Neural cell (in vitro differentiated cells): ENCODE measurements at regions not wholly inside any gene's neighbourhood (a gene's known extent, or its start where the extent isn't known, plus 50 kb on each side); places are given as distances from the start of the nearest gene placed in this dataset.

Source experiments
- H2AFZ ChIP-seq: fragments of 200-600, 300-800 bp; sonication (generic), shearing (Covaris generic); 2 replicates; pipeline ENCODE4 v1.6.0; 2014; ENCODE audit warnings: low read depth, mild to moderate bottlenecking, antibody characterized with exemption, low read length, moderate library complexity
- H3F3A ChIP-seq: fragments of 200-600 bp; shearing (Covaris generic); 2 replicates; pipeline ENCODE4 v1.6.1; 2016; ENCODE audit warnings: mild to moderate bottlenecking, moderate library complexity, mixed read lengths, antibody characterized with exemption, low read length; ENCODE audit not compliant: insufficient read depth, poor library complexity, severe bottlenecking
- H3K27ac ChIP-seq: fragments of 200-600, 300-800 bp; sonication (generic), shearing (Covaris generic); 2 replicates; pipeline ENCODE4 v1.5.1; 2014; ENCODE audit warnings: mild to moderate bottlenecking, low read length, moderate library complexity
- H3K27me3 ChIP-seq: fragments of 300-800, 200-600 bp; sonication (generic), shearing (Covaris generic); 2 replicates; pipeline ENCODE4 v1.6.0; 2014; ENCODE audit warnings: mild to moderate bottlenecking, low read depth, low read length, moderate library complexity; ENCODE audit not compliant: insufficient read depth
- H3K36me3 ChIP-seq: fragments of 300-800, 200-600 bp; sonication (generic), shearing (Covaris generic); 2 replicates; pipeline ENCODE4 v1.5.1; 2014; ENCODE audit warnings: mild to moderate bottlenecking, antibody characterized with exemption, low read length, moderate library complexity; ENCODE audit not compliant: insufficient read depth
- H3K4me2 ChIP-seq: fragments of 300-800, 200-600 bp; sonication (generic), shearing (Covaris generic); 2 replicates; pipeline ENCODE4 v1.6.0; 2014; ENCODE audit warnings: mild to moderate bottlenecking, low read length
- H3K4me3 ChIP-seq: fragments of 300-800, 200-600 bp; sonication (generic), shearing (Covaris generic); 2 replicates; pipeline ENCODE4 v1.5.1; 2014; ENCODE audit warnings: mild to moderate bottlenecking, low read length, moderate library complexity
- H3K79me2 ChIP-seq: fragments of 200-600 bp; shearing (Covaris generic); replicated peaks from 2 replicates; pipeline ENCODE4 v1.6.0; 2014; ENCODE audit warnings: mild to moderate bottlenecking, low read length, moderate library complexity; ENCODE audit not compliant: insufficient read depth
- H3K9ac ChIP-seq: fragments of 300-800, 200-600 bp; sonication (generic), shearing (Covaris generic); 2 replicates; pipeline ENCODE4 v1.6.1; 2016; ENCODE audit warnings: mild to moderate bottlenecking, low read length, mixed read lengths
- H3K9me2 ChIP-seq: fragments of 200-600 bp; shearing (Covaris generic); 2 replicates; pipeline ENCODE4 v1.6.1; 2016; ENCODE audit warnings: mild to moderate bottlenecking, low read length, mixed read lengths; ENCODE audit not compliant: insufficient read depth
- H3K9me3 ChIP-seq: fragments of 200-600, 300-800 bp; sonication (generic), shearing (Covaris generic); 2 replicates; pipeline ENCODE4 v1.6.1; 2016; ENCODE audit warnings: mild to moderate bottlenecking, mixed run types, low read length, moderate library complexity, mixed read lengths
- H4K20me1 ChIP-seq: fragments of 200-600 bp; shearing (Covaris generic); 2 replicates; pipeline ENCODE4 v1.6.1; 2016; ENCODE audit warnings: mild to moderate bottlenecking, mixed run types; ENCODE audit not compliant: insufficient read depth
- EP300 ChIP-seq: fragments of 450-650 bp; conservative IDR thresholded peaks from 2 replicates; pipeline ENCODE4 v1.6.1; 2014; ENCODE audit warnings: antibody characterized with exemption, mild to moderate bottlenecking, moderate library complexity; ENCODE audit not compliant: poor library complexity, severe bottlenecking
- EZH2 ChIP-seq: fragments of 200-600, 300-800 bp; shearing (Covaris generic), sonication (generic); IDR thresholded peaks from 2 replicates; pipeline ENCODE4 v1.6.1; 2014; ENCODE audit warnings: antibody characterized with exemption, low read length, borderline replicate concordance, mild to moderate bottlenecking; ENCODE audit not compliant: insufficient read depth, poor library complexity, severe bottlenecking
- MXI1 ChIP-seq: fragments of 450-650 bp; conservative IDR thresholded peaks from 2 replicates; pipeline ENCODE4 v1.6.1; 2014; ENCODE audit warnings: antibody characterized with exemption, mild to moderate bottlenecking; ENCODE audit not compliant: poor library complexity, severe bottlenecking
- POLR2AphosphoS5 ChIP-seq: IDR thresholded peaks from 2 replicates; pipeline ENCODE4 v1.6.1; 2012
- RAD21 ChIP-seq: fragments of 450-650 bp; conservative IDR thresholded peaks from 2 replicates; pipeline ENCODE4 v1.6.1; 2014; ENCODE audit warnings: antibody characterized with exemption, mild to moderate bottlenecking, moderate library complexity
- REST ChIP-seq: IDR thresholded peaks from 2 replicates; pipeline ENCODE4 v1.6.1; 2012; ENCODE audit warnings: borderline replicate concordance
- SMC3 ChIP-seq: fragments of 450-650 bp; conservative IDR thresholded peaks from 2 replicates; pipeline ENCODE4 v1.6.1; 2014; ENCODE audit warnings: antibody characterized with exemption, mild to moderate bottlenecking, moderate library complexity; ENCODE audit not compliant: poor library complexity
- TAF1 ChIP-seq: IDR thresholded peaks from 2 replicates; pipeline ENCODE4 v1.6.1; 2012; ENCODE audit warnings: low read depth
- TF ChIP-seq, protein P1 (sequence below): fragments of 450-650 bp; IDR thresholded peaks from 2 replicates; pipeline ENCODE4 v1.5.1; 2014; ENCODE audit warnings: antibody characterized with exemption, mild to moderate bottlenecking, moderate library complexity; ENCODE audit not compliant: poor library complexity, severe bottlenecking

- H2AFZ ChIP-seq: no peak overlapping the region
- no peaks in the 10 kb centered on the region for H3K9me3 ChIP-seq
- no peaks in the 10 kb centered on the region for H3K27me3 ChIP-seq
- TF ChIP-seq MXI1 (no peak), RAD21 (no peak), POLR2AphosphoS5 (no peak), EP300 (no peak)
- H3K36me3 ChIP-seq: no peaks in the 10 kb centered on the region
- H3K4me3 ChIP-seq: no peak overlapping the region
- no peaks in the 10 kb centered on the region for H4K20me1 ChIP-seq
- no peak overlapping the region for H3K27ac ChIP-seq
- H3K4me2 ChIP-seq: no peak overlapping the region
- no peak overlapping the region for H3K9ac ChIP-seq
- H3F3A ChIP-seq: no peaks in the 10 kb centered on the region
- no peaks in the 10 kb centered on the region for H3K9me2 ChIP-seq
- no peaks in the 10 kb centered on the region for H3K79me2 ChIP-seq
Measured at GRCh38 chr6:101126501-101126900, 245.4 kb upstream of the ASCC3 start.

- Histone ChIP-seq H3K9me2 (no peaks in the 10 kb centered on the region), H3K36me3 (no peaks in the 10 kb centered on the region), H2AFZ (no peak overlapping the region), H3K4me3 (no peak overlapping the region), H3F3A (no peaks in the 10 kb centered on the region), H3K9me3 (no peaks in the 10 kb centered on the region), H3K9ac (no peak overlapping the region), H3K27ac (no peak overlapping the region), H3K79me2 (no peaks in the 10 kb centered on the region), H3K27me3 (no peaks in the 10 kb centered on the region), H4K20me1 (no peaks in the 10 kb centered on the region), H3K4me2 (no peak overlapping the region)
- TF ChIP-seq EP300 (no peak), RAD21 (no peak), MXI1 (no peak), SMC3 (no peak), REST (no peak), EZH2 (no peak), POLR2AphosphoS5 (no peak), TAF1 (no peak)
- TF ChIP-seq, protein P1, sequence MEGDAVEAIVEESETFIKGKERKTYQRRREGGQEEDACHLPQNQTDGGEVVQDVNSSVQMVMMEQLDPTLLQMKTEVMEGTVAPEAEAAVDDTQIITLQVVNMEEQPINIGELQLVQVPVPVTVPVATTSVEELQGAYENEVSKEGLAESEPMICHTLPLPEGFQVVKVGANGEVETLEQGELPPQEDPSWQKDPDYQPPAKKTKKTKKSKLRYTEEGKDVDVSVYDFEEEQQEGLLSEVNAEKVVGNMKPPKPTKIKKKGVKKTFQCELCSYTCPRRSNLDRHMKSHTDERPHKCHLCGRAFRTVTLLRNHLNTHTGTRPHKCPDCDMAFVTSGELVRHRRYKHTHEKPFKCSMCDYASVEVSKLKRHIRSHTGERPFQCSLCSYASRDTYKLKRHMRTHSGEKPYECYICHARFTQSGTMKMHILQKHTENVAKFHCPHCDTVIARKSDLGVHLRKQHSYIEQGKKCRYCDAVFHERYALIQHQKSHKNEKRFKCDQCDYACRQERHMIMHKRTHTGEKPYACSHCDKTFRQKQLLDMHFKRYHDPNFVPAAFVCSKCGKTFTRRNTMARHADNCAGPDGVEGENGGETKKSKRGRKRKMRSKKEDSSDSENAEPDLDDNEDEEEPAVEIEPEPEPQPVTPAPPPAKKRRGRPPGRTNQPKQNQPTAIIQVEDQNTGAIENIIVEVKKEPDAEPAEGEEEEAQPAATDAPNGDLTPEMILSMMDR: no peak
Measured at GRCh38 chr6:101129851-101130250, 248.7 kb upstream of the ASCC3 start.

GRCh38 chr6:101146389-101146788 lies 247.1 kb upstream of the GRIK2 start:
- Histone ChIP-seq H3K4me2 (no peak overlapping the region), H3K9me2 (no peaks in the 10 kb centered on the region), H3K79me2 (no peaks in the 10 kb centered on the region), H2AFZ (no peak overlapping the region), H3K4me3 (no peak overlapping the region), H3K27ac (no peak overlapping the region), H3K36me3 (no peaks in the 10 kb centered on the region), H3K9ac (no peak overlapping the region), H3F3A (peaks cover 4% of the 10 kb centered on the region), H4K20me1 (no peaks in the 10 kb centered on the region), H3K9me3 (no peaks in the 10 kb centered on the region), H3K27me3 (no peaks in the 10 kb centered on the region)
- TF ChIP-seq SMC3 (no peak), TAF1 (no peak), POLR2AphosphoS5 (no peak), EZH2 (no peak), REST (no peak), EP300 (no peak), RAD21 (no peak)
- TF ChIP-seq, protein P1: no peak
